IMR-90 (cell line): ENCODE measurements at regions not wholly inside any gene's neighbourhood (a gene's known extent, or its start where the extent isn't known, plus 50 kb on each side); places are given as distances from the start of the nearest gene placed in this dataset.

Experiments
- CEBPB ChIP-seq: IDR thresholded peaks from 2 replicates; pipeline ENCODE4 v1.6.1; 2012; ENCODE audit warnings: low read depth, low read length, improper control_type of control experiment
- MAZ ChIP-seq: IDR thresholded peaks from 2 replicates; pipeline ENCODE4 v1.6.1; 2012; ENCODE audit warnings: low read depth, mild to moderate bottlenecking, low read length, improper control_type of control experiment, moderate library complexity, borderline replicate concordance
- MXI1 ChIP-seq: IDR thresholded peaks from 2 replicates; pipeline ENCODE4 v1.6.1; 2012; ENCODE audit warnings: low read depth, mild to moderate bottlenecking, low read length, moderate library complexity, borderline replicate concordance
- NFE2L2 ChIP-seq: fragments of 150-350 bp; IDR thresholded peaks from 2 replicates; pipeline ENCODE4 v1.6.1; 2016; ENCODE audit warnings: low read depth, mild to moderate bottlenecking, low read length
- POLR2A ChIP-seq: IDR thresholded peaks from 2 replicates; pipeline ENCODE4 v1.6.1; 2012; ENCODE audit warnings: mild to moderate bottlenecking, low read depth, low read length
- RAD21 ChIP-seq: IDR thresholded peaks from 2 replicates; pipeline ENCODE4 v1.6.1; 2012; ENCODE audit warnings: low read length, improper control_type of control experiment
- RFX5 ChIP-seq: IDR thresholded peaks from 2 replicates; pipeline ENCODE4 v1.8.0; 2012; ENCODE audit warnings: low read depth, mild to moderate bottlenecking, low read length, moderate library complexity
- TF ChIP-seq, protein P1 (sequence below): conservative IDR thresholded peaks from 2 replicates; pipeline ENCODE4 v1.5.1; 2012; ENCODE audit warnings: mild to moderate bottlenecking, low read depth, low read length, improper control_type of control experiment

DNA sequence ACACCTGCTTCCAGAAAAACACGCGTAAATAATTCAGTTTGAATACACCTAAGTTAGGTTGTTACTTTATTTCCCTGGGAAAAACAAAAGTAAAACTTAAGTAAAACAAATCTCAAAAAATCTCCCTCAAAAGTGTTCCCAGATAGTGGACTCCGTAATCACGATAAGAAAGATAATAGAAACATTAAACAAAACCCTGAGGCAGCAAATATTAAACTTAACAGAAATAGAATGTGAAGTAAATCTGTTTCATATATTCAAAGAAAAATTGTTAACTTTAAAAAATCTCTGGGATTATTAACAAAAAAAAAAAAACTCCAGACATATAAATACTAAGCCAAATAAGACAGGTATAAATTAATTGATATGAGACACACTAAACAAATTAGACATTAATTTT lies 743.2 kb upstream of the NCAM2 start:
- TF ChIP-seq, protein P1, sequence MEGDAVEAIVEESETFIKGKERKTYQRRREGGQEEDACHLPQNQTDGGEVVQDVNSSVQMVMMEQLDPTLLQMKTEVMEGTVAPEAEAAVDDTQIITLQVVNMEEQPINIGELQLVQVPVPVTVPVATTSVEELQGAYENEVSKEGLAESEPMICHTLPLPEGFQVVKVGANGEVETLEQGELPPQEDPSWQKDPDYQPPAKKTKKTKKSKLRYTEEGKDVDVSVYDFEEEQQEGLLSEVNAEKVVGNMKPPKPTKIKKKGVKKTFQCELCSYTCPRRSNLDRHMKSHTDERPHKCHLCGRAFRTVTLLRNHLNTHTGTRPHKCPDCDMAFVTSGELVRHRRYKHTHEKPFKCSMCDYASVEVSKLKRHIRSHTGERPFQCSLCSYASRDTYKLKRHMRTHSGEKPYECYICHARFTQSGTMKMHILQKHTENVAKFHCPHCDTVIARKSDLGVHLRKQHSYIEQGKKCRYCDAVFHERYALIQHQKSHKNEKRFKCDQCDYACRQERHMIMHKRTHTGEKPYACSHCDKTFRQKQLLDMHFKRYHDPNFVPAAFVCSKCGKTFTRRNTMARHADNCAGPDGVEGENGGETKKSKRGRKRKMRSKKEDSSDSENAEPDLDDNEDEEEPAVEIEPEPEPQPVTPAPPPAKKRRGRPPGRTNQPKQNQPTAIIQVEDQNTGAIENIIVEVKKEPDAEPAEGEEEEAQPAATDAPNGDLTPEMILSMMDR, result no peak
- no peak for TF ChIP-seq POLR2A
- TF ChIP-seq CEBPB, result no peak
- no peak for TF ChIP-seq MAZ
- TF ChIP-seq RFX5, result no peak
- no peak for TF ChIP-seq RAD21
- no peak for TF ChIP-seq NFE2L2
- no peak for TF ChIP-seq MXI1
